ENCODE measurements at regions not wholly inside any gene's neighbourhood (a gene's known extent, or its start where the extent isn't known, plus 50 kb on each side); places are given as distances from the start of the nearest gene placed in this dataset.

DNA sequence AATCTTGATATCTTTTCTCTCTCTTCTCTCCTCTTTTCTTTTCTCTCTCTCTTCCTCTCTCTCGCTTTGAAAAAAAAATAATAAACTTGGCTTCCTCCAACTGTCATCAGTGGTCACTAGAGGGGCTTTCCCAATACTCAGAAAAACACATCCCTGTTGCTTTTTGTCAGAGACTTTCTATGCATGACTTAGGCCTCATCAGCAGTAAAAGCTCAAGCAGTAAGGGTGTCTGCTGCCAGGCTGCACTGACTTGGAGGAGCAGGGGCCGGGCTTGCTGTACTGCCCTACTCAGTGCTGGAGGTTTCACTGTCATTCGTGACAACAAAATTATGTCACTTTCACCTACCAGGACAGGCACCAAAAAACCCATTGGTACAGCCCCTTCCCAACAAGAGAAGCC is 272.0 kb downstream of the ADGB start:
- TF ChIP-seq CTCF (conservative IDR thresholded peaks at IDR 0.05; ENCODE audit: low read depth, low read length) = no peak
- no peak for TF ChIP-seq EZH2 (IDR thresholded peaks at IDR 0.05; ENCODE audit: low read length, unreplicated experiment)
- no peak for TF ChIP-seq EZH2phosphoT487 (IDR thresholded peaks at IDR 0.05; ENCODE audit: borderline replicate concordance, low read length)

All from PC-3 (cell line).